T-helper 2 cell treated with Interferon-gamma antibody and Interleukin-4, amounts not matched to agents 5 μg/mL and 100 μg/mL, for 36 hours (primary cell): ENCODE measurements at regions not wholly inside any gene's neighbourhood (a gene's known extent, or its start where the extent isn't known, plus 50 kb on each side); places are given as distances from the start of the nearest gene placed in this dataset.
"Not testable (repeated sequence)": the region's sequence is repeated elsewhere in the genome, so short reads cannot be mapped to it uniquely, and the experiment has no call there.

Source experiments
- DNase-seq: peaks from one replicate; pipeline ENCODE4 v3.0.0; 2021; ENCODE audit warnings: low spot score
- H3K27ac Mint-ChIP-seq: one replicate; pipeline ENCODE4 v1.8.0; 2021; ENCODE audit warnings: mild to moderate bottlenecking, mixed read lengths
- H3K27me3 Mint-ChIP-seq: one replicate; pipeline ENCODE4 v1.8.0; 2021; ENCODE audit warnings: low read depth, mixed read lengths
- H3K36me3 Mint-ChIP-seq: one replicate; pipeline ENCODE4 v1.8.0; 2021; ENCODE audit warnings: low read depth, mixed read lengths
- H3K4me1 Mint-ChIP-seq: one replicate; pipeline ENCODE4 v1.8.0; 2021; ENCODE audit warnings: low read depth, mixed read lengths
- H3K4me3 Mint-ChIP-seq: one replicate; pipeline ENCODE4 v1.8.0; 2022; ENCODE audit warnings: mild to moderate bottlenecking, moderate library complexity, mixed read lengths
- H3K9me3 Mint-ChIP-seq: one replicate; pipeline ENCODE4 v1.8.0; 2021; ENCODE audit warnings: mixed read lengths

DNA sequence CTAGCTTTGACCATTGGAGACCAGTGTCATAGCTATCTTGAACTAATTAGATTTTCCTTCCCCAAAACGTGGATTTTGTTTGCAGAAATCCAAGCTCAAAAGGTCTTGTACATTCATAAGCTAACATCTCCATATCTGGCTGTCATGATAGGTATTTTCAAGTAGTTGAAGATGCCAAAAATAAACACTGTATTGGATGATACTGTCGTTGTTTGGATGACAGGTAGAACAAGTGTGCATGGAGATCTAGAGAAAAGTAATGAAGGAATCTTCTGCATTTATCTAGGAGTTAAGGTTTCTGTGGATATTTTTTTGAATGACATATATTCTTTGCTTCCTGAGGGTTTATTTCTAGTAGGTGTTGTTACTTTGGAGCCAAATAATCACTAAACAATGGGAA is 1696.1 kb downstream of the SI start:
- H3K36me3 Mint-ChIP-seq = no peaks in the 10 kb centered on the region
- DNase-seq = no peak
- H3K27me3 Mint-ChIP-seq = no peaks in the 10 kb centered on the region
- H3K27ac Mint-ChIP-seq = no peak overlapping the region
- H3K9me3 Mint-ChIP-seq = peaks cover 14% of the 10 kb centered on the region
- H3K4me3 Mint-ChIP-seq = no peak overlapping the region
- H3K4me1 Mint-ChIP-seq = no peaks in the 10 kb centered on the region

DNA sequence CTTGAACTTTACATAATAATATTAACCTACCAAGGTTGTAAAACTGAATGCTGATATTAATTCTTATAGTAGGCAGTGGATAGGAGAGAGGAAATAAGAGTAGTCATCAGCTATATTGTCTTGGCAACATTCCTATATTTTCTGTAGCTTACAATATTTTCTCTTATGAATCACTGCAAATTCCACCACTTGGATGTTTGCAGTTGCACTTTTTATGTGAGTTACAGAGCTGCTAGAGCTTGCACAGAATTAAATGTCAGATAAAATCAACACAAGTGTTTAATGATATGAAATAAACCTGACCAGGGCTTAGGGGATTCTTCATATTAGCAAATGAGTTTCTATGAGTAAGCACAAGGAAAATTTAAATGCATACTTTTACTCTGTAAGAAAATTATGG is 1710.1 kb downstream of the SI start:
- no peaks in the 10 kb centered on the region for H3K4me1 Mint-ChIP-seq
- no peak overlapping the region for H3K27ac Mint-ChIP-seq
- peaks cover 23% of the 10 kb centered on the region for H3K9me3 Mint-ChIP-seq
- DNase-seq = no peak
- H3K4me3 Mint-ChIP-seq = no peak overlapping the region
- H3K36me3 Mint-ChIP-seq = no peaks in the 10 kb centered on the region
- H3K27me3 Mint-ChIP-seq = no peaks in the 10 kb centered on the region

DNA sequence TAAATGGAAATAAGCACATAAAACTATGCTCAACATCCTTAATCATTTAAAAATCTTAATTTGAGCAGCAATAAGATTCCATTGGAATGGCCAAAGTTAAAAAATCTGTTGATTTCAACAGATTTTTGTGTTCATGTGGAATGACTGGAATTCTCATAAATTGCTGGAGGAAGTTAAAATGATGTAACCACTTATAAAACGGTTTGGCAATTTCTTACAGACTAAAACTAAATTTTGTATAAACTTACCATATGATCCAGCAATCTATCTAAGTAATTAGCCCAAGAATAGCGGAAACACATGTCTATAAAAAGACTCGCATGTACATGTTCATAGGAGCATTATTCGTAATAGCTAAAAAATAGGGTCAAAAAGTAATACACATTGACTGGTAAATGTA is 1713.6 kb downstream of the SI start:
- DNase-seq = no peak
- H3K27me3 Mint-ChIP-seq = no peaks in the 10 kb centered on the region
- peaks cover 28% of the 10 kb centered on the region for H3K9me3 Mint-ChIP-seq
- H3K4me3 Mint-ChIP-seq = no peak overlapping the region
- no peak overlapping the region for H3K27ac Mint-ChIP-seq
- no peaks in the 10 kb centered on the region for H3K4me1 Mint-ChIP-seq
- H3K36me3 Mint-ChIP-seq = no peaks in the 10 kb centered on the region

DNA sequence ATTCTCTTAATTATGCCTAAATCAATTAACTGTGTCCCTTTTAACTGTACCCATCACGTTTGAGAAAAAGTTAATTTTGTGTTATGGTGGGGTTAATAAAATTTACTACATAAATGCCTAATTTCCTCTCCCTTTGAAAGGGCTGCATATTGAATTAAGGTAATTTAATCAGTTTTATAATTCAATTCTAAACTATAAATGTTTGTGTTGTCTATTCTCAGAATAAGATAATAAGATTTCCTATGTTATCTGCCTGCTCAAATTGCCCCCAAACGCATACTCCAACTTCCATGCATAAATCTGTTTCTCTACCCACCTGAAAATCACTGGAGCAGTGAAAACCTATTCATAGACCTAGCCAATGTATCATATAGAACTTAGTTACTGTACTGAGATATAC is 1716.1 kb downstream of the SI start:
- Mint-ChIP-seq H3K27me3 (no peaks in the 10 kb centered on the region), H3K36me3 (no peaks in the 10 kb centered on the region), H3K4me3 (no peak overlapping the region), H3K9me3 (peaks cover 37% of the 10 kb centered on the region), H3K27ac (no peak overlapping the region), H3K4me1 (no peaks in the 10 kb centered on the region)
- DNase-seq = no peak

DNA sequence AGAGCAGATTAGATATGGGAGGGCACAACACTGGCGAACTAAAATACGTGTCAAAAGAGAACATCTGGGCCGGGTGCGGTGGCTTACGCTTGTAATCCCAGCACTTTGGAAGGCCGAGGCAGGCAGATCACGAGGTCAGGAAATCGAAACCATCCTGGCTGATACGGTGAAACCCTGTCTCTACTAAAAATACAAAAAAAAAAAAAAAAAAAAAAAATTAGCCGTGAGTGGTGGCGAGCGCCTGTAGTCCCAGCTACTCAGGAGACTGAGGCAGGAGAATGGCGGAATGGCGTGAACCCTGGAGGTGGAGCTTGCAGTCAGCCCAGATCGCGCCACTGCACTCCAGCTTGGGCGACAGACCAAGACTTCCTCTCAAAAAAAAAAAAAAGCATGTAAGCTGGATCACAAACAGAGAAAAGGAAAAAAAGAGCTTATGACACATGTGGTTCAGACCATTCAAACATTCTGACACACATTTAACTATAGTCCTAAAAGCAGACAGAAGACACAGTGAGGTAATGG is 1716.9 kb downstream of the SI start:
- H3K9me3 Mint-ChIP-seq = peaks cover 37% of the 10 kb centered on the region
- H3K27ac Mint-ChIP-seq, H3K4me3 Mint-ChIP-seq, DNase-seq, H3K36me3 Mint-ChIP-seq, H3K4me1 Mint-ChIP-seq, H3K27me3 Mint-ChIP-seq: not testable (repeated sequence)

DNA sequence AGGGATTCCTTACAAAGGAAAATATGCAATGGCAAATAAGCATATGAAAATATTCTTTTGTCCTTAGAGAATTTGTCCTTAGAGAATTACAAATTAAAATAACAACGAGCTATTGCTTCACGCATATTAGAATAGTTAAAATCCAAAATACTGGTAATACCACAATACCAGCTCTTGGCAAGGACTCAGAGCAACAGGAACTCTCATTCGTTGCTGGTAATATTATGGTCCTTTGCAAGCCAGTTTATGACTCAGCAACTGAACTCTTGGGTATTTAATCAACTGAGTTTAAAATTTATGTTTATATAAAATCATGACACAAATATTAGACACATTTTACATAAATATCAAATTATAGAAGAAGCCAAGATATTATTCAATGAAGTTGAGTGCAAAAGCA is 1730.4 kb downstream of the SI start:
- no peaks in the 10 kb centered on the region for H3K4me1 Mint-ChIP-seq
- no peak overlapping the region for H3K27ac Mint-ChIP-seq
- H3K36me3 Mint-ChIP-seq = no peaks in the 10 kb centered on the region
- H3K4me3 Mint-ChIP-seq = no peak overlapping the region
- no peak for DNase-seq
- H3K9me3 Mint-ChIP-seq = peaks cover 15% of the 10 kb centered on the region
- no peaks in the 10 kb centered on the region for H3K27me3 Mint-ChIP-seq

DNA sequence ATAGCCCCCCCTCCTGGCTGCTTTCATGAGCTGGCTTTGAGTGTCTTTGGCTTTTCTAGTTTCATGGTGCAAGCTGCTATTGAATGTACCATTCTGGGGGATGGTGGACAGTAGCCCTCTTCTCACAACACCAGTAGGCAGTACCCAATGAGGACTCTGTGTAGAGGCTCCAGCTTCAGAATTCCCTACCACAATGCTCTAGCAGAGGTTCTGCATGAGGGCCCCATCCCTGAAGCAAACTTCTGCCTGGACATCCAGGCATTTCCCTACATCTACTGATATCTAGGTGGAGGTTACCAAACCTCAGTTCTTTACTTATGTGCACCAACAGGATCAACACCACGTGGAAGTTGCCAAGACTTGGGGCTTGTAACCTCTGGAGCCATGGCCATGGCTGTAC is 1742.9 kb downstream of the SI start:
- DNase-seq = no peak
- H3K4me1 Mint-ChIP-seq = no peaks in the 10 kb centered on the region
- no peaks in the 10 kb centered on the region for H3K27me3 Mint-ChIP-seq
- H3K9me3 Mint-ChIP-seq = peaks cover 25% of the 10 kb centered on the region
- no peak overlapping the region for H3K4me3 Mint-ChIP-seq
- no peaks in the 10 kb centered on the region for H3K36me3 Mint-ChIP-seq
- H3K27ac Mint-ChIP-seq = no peak overlapping the region

DNA sequence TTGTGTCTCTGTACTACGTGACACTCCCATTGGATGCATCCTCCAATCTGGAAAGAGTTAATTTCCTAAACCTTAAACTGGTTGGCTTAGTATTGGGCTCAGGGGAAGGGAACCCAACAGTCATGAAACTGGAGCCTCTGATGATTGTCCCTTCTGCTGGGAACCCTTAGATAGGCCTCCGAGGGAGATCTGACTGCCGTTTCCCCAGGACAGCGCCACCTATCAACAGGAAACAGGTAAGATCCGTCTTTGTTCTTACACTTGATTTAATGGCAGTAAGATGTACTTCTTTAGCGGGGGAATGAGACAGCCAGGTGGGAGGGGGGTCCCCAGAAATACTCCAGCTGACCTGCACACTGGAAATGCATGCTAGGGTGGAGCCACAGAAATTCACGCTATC is 1749.6 kb downstream of the SI start:
- Mint-ChIP-seq H3K4me1 (no peaks in the 10 kb centered on the region), H3K36me3 (no peaks in the 10 kb centered on the region), H3K4me3 (no peak overlapping the region), H3K27ac (no peak overlapping the region), H3K9me3 (peaks cover 24% of the 10 kb centered on the region), H3K27me3 (no peaks in the 10 kb centered on the region)
- DNase-seq = no peak

DNA sequence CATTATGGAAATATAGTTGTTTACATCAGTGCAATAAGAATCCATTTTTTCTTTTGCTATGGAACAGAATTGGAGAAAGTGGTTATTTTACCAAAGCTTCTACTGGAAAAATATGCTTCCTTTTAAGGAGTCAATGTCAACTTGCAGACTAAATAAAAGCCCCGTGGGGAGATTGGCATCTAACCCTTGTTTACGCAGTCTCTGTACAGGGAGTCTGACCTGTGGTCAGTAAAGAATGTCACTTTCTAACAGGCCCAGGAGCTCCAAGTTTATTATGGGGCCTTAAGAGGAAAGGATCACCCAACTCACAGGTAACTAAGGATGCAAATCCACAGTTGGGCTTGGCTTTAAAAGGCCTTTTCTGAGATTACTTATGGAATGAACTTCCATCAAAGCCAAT is 1751.2 kb downstream of the SI start:
- no peak for DNase-seq
- Mint-ChIP-seq H3K36me3 (no peaks in the 10 kb centered on the region), H3K27me3 (no peaks in the 10 kb centered on the region), H3K9me3 (peaks cover 20% of the 10 kb centered on the region), H3K4me3 (no peak overlapping the region), H3K4me1 (no peaks in the 10 kb centered on the region), H3K27ac (no peak overlapping the region)

DNA sequence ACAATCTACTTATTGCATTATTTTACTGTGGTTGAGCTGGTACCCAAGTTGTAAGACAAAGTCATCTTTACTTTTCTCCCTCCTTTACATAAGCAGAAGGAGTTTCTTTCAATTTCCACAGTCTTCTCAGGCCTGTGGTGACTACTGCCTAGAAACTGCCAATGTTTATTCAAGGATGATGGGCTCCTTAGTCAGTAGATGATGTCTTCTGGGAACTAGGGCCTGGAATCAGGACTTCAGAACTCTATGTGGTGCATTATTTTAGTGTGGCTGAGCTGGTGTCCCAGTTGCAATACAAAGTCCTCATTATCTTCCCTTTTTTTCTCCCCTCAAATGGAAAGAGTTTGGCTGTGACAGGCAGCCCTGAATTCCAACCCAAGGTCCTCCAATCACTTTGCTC is 1762.5 kb downstream of the SI start:
- Mint-ChIP-seq H3K4me1 (no peaks in the 10 kb centered on the region), H3K36me3 (no peaks in the 10 kb centered on the region), H3K27me3 (no peaks in the 10 kb centered on the region), H3K4me3 (no peak overlapping the region), H3K9me3 (peaks cover 28% of the 10 kb centered on the region), H3K27ac (no peak overlapping the region)
- no peak for DNase-seq

DNA sequence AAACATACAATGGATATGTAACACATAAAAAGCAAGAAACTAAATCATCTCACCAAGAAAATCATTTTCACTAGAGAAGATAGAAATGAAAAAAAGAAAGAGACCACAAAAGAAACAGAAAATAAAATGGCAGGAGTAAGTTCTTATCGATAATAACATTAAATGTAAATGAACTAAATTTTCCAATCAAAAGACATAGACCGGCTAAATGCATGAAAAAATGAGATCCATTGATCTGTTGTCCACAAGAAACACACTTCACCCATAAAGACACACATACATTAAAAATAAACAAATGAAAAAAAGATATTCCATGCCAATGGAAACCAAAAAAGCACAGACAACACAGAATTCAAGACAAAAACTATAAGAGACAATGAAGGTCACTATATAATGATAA is 1771.9 kb downstream of the SI start:
- no peak overlapping the region for H3K27ac Mint-ChIP-seq
- no peak overlapping the region for H3K4me3 Mint-ChIP-seq
- H3K9me3 Mint-ChIP-seq = peaks cover 42% of the 10 kb centered on the region
- H3K27me3 Mint-ChIP-seq = no peaks in the 10 kb centered on the region
- no peak for DNase-seq
- no peaks in the 10 kb centered on the region for H3K4me1 Mint-ChIP-seq
- no peaks in the 10 kb centered on the region for H3K36me3 Mint-ChIP-seq

DNA sequence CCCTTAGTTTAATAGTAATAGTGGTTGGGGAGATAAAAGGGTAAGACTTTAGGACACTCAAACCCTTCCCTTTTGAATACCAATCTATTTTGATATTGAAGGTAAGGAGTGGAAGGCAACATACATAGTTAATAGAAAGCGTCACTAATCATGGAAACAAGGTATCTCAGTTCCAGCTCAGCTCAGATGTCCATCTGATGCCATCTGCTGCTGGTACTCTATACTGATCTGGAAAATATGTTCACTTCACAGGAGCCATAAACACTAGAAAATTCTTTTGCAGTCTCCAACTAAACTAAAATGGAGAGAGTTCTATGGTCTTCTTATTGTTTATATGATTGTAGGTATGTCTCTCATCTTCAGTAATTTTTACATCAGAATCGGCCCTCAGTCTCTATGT is 1777.1 kb downstream of the OTOL1 start:
- H3K27ac Mint-ChIP-seq = no peak overlapping the region
- DNase-seq = no peak
- H3K9me3 Mint-ChIP-seq = peaks cover 20% of the 10 kb centered on the region
- H3K4me3 Mint-ChIP-seq = no peak overlapping the region
- no peaks in the 10 kb centered on the region for H3K36me3 Mint-ChIP-seq
- H3K4me1 Mint-ChIP-seq = no peaks in the 10 kb centered on the region
- no peaks in the 10 kb centered on the region for H3K27me3 Mint-ChIP-seq

DNA sequence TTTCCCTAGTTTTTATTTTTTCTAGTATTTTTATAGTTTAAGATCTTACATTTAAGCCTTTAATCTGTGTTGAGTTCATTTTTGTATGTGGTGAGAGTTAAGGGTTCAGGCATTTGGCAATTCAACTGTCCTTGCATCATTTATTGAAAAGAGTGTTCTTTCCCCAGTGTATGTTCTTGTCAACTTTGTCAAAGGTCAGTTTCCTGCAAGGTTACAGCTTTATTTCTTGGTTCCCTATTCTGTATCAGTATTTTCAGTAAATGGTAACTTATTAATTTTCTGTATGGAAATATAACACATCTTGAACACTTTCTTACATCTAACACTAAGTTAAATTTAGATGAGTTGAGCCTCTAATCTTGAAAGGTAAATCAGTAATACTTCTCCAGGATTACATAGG is 1770.1 kb downstream of the OTOL1 start:
- H3K4me1 Mint-ChIP-seq = no peaks in the 10 kb centered on the region
- DNase-seq = no peak
- H3K27ac Mint-ChIP-seq = no peak overlapping the region
- no peaks in the 10 kb centered on the region for H3K36me3 Mint-ChIP-seq
- H3K27me3 Mint-ChIP-seq = no peaks in the 10 kb centered on the region
- H3K9me3 Mint-ChIP-seq = peaks cover 43% of the 10 kb centered on the region
- no peak overlapping the region for H3K4me3 Mint-ChIP-seq

DNA sequence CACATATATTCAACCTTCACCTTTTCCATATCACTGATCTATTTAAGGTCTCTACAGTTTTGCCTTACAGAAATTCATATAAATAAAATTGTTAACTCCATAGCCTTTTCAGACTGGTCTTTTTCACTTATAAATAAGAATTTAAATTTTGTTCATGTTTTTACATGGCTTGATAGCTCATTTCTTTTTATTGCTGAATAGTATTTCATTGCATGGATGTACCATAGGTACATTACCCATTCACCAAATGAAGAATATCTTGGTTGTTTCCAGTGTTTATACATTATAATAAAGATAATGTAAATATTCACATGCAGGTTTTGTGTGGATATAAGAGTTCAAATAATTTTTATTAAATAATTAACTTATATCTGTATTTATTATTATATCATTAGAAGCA is 1765.0 kb downstream of the OTOL1 start:
- Mint-ChIP-seq H3K9me3 (peaks cover 30% of the 10 kb centered on the region), H3K27me3 (no peaks in the 10 kb centered on the region), H3K4me1 (no peaks in the 10 kb centered on the region), H3K36me3 (no peaks in the 10 kb centered on the region), H3K4me3 (no peak overlapping the region), H3K27ac (no peak overlapping the region)
- DNase-seq = no peak

DNA sequence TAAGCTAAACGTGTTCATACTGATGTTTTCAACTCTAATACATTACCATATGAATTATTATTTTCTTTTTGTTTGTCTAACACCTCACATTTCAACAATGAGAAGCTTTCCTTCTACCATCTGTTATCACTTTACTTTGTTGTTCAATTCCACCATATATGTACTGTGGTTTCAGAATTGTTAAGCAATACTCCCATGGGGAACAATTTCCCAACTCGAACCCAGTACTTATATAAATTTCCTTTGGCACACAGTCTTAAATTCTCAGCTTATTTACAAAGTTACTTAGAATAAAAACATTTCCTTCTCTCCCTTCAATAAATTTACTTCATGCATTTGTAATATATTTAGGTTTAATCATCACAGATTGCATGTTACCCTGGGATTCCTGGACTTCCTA is 1764.4 kb downstream of the OTOL1 start:
- H3K27ac Mint-ChIP-seq = no peak overlapping the region
- no peaks in the 10 kb centered on the region for H3K36me3 Mint-ChIP-seq
- no peaks in the 10 kb centered on the region for H3K4me1 Mint-ChIP-seq
- DNase-seq = no peak
- H3K9me3 Mint-ChIP-seq = peaks cover 29% of the 10 kb centered on the region
- H3K4me3 Mint-ChIP-seq = no peak overlapping the region
- H3K27me3 Mint-ChIP-seq = no peaks in the 10 kb centered on the region
